ENCODE measurements at regions not wholly inside any gene's neighbourhood (a gene's known extent, or its start where the extent isn't known, plus 50 kb on each side); places are given as distances from the start of the nearest gene placed in this dataset.
A peak's percentile ranks its signal among the peaks of the same experiment; 100 is the strongest.

GRCh38 chr2:137823196-137823595 is 141.1 kb upstream of the HNMT start:
- DNase-seq (ENCODE audit: low read depth in 4 of 4, low spot score in 3 of 4), result no peak

- no peak for DNase-seq (ENCODE audit: low read depth in 4 of 4, low spot score in 3 of 4)
These were observed 139.8 kb upstream of the HNMT start for GRCh38 chr2:137824501-137824900.

GRCh38 chr2:137826373-137827372 is 137.6 kb upstream of the HNMT start:
- DNase-seq (ENCODE audit: low read depth in 4 of 4, low spot score in 3 of 4), result no peak

GRCh38 chr2:137828624-137829023 is 135.6 kb upstream of the HNMT start:
- DNase-seq (ENCODE audit: low read depth in 4 of 4, low spot score in 3 of 4), result no peak

- no peak for DNase-seq (ENCODE audit: low read depth in 4 of 4, low spot score in 3 of 4)
These were observed 135.0 kb upstream of the HNMT start for GRCh38 chr2:137829251-137829650.

GRCh38 chr2:137834760-137835379 is 129.4 kb upstream of the HNMT start:
- DNase-seq (ENCODE audit: low read depth in 4 of 4, low spot score in 3 of 4), result no peak

GRCh38 chr2:137836671-137837070 is 127.6 kb upstream of the HNMT start:
- no peak for DNase-seq (ENCODE audit: low read depth in 4 of 4, low spot score in 3 of 4)

GRCh38 chr2:137837830-137838229 is 126.4 kb upstream of the HNMT start:
- DNase-seq (ENCODE audit: low read depth in 4 of 4, low spot score in 3 of 4), result no peak

- DNase-seq (ENCODE audit: low read depth in 4 of 4, low spot score in 3 of 4), result peak; percentile 7 to 31 (median 16)
These were observed 125.8 kb upstream of the HNMT start for GRCh38 chr2:137838255-137839092.

- DNase-seq (ENCODE audit: low read depth in 4 of 4, low spot score in 3 of 4), result no peak
These were observed 121.8 kb upstream of the HNMT start for GRCh38 chr2:137842430-137842829.

GRCh38 chr2:137842952-137843351 is 121.3 kb upstream of the HNMT start:
- DNase-seq (ENCODE audit: low read depth in 4 of 4, low spot score in 3 of 4), result no peak

GRCh38 chr2:137845422-137845821 is 118.9 kb upstream of the HNMT start:
- DNase-seq (ENCODE audit: low read depth in 4 of 4, low spot score in 3 of 4), result no peak

- no peak for DNase-seq (ENCODE audit: low read depth in 4 of 4, low spot score in 3 of 4)
These were observed 117.3 kb upstream of the HNMT start for GRCh38 chr2:137846993-137847392.

GRCh38 chr2:137847443-137847842 is 116.8 kb upstream of the HNMT start:
- DNase-seq (ENCODE audit: low read depth in 4 of 4, low spot score in 3 of 4), result no peak

- no peak for DNase-seq (ENCODE audit: low read depth in 4 of 4, low spot score in 3 of 4)
These were observed 106.4 kb upstream of the HNMT start for GRCh38 chr2:137857881-137858280.

GRCh38 chr2:137862651-137863050 is 101.6 kb upstream of the HNMT start:
- DNase-seq (ENCODE audit: low read depth in 4 of 4, low spot score in 3 of 4), result no peak

GRCh38 chr2:137865954-137866540 is 98.2 kb upstream of the HNMT start:
- DNase-seq (ENCODE audit: low read depth in 4 of 4, low spot score in 3 of 4), result peak; percentile 15 to 41 (median 24)

- no peak for DNase-seq (ENCODE audit: low read depth in 4 of 4, low spot score in 3 of 4)
These were observed 93.6 kb upstream of the HNMT start for GRCh38 chr2:137870682-137871081.

GRCh38 chr2:137872577-137872976 is 91.7 kb upstream of the HNMT start:
- DNase-seq (ENCODE audit: low read depth in 4 of 4, low spot score in 3 of 4), result no peak

- no peak for DNase-seq (ENCODE audit: low read depth in 4 of 4, low spot score in 3 of 4)
These were observed 90.6 kb upstream of the HNMT start for GRCh38 chr2:137873536-137874244.

All from right renal pelvis (tissue), 4 donors.